ENCODE measurements at regions not wholly inside any gene's neighbourhood (a gene's known extent, or its start where the extent isn't known, plus 50 kb on each side); places are given as distances from the start of the nearest gene placed in this dataset.
A peak's percentile ranks its signal among the peaks of the same experiment; 100 is the strongest.

DNA sequence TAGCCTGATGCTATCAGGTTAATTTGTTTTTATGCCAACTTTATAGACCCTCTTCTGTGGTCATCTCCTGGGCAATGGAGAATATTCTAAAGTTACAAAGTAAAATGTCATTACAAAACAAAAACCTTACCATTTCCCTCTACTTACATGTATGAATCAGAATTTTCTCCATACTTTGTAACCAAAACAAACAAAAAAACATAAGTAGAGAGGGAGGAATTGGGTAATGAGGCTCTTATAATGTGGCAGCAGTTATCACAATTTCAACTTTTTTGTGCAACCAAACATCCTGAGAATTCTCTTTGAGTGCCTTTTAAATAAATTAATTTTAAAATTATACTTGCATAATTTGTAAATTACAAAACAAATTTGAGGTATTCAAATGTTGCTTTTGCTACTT lies 332.8 kb downstream of the TXNL1 start:
- no peak overlapping the region for H2AFZ ChIP-seq (ENCODE audit: low read length)
- DNase-seq (ENCODE audit: insufficient read length, low spot score, missing footprints), result no peak
- H3K4me3 ChIP-seq (ENCODE audit: insufficient read depth, low read length), result no peak overlapping the region
- no peaks in the 10 kb centered on the region for H3K36me3 ChIP-seq (ENCODE audit: insufficient read depth, low read length)
- H3K4me2 ChIP-seq (ENCODE audit: insufficient read depth, low read length), result no peak overlapping the region
- TF ChIP-seq, protein P1, sequence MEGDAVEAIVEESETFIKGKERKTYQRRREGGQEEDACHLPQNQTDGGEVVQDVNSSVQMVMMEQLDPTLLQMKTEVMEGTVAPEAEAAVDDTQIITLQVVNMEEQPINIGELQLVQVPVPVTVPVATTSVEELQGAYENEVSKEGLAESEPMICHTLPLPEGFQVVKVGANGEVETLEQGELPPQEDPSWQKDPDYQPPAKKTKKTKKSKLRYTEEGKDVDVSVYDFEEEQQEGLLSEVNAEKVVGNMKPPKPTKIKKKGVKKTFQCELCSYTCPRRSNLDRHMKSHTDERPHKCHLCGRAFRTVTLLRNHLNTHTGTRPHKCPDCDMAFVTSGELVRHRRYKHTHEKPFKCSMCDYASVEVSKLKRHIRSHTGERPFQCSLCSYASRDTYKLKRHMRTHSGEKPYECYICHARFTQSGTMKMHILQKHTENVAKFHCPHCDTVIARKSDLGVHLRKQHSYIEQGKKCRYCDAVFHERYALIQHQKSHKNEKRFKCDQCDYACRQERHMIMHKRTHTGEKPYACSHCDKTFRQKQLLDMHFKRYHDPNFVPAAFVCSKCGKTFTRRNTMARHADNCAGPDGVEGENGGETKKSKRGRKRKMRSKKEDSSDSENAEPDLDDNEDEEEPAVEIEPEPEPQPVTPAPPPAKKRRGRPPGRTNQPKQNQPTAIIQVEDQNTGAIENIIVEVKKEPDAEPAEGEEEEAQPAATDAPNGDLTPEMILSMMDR (IDR thresholded peaks at IDR 0.05; ENCODE audit: extremely low read depth, low read depth, low read length), result no peak
- no peaks in the 10 kb centered on the region for H3K79me2 ChIP-seq (ENCODE audit: insufficient read depth, low read length)
- H3K27me3 ChIP-seq (ENCODE audit: insufficient read depth, low read length), result no peaks in the 10 kb centered on the region
- no peaks in the 10 kb centered on the region for H3K9me3 ChIP-seq (ENCODE audit: low read depth, low read length)
- no peaks in the 10 kb centered on the region for H4K20me1 ChIP-seq (ENCODE audit: insufficient read depth, low read length)
- H3K27ac ChIP-seq (ENCODE audit: low read depth, low read length), result no peak overlapping the region
- H3K4me1 ChIP-seq (ENCODE audit: insufficient read depth, low read length), result no peaks in the 10 kb centered on the region

GRCh38 chr18:56302156-56302555 lies 336.2 kb downstream of the TXNL1 start:
- Histone ChIP-seq H4K20me1 (ENCODE audit: insufficient read depth, low read length) (no peaks in the 10 kb centered on the region), H3K27ac (ENCODE audit: low read depth, low read length) (no peak overlapping the region), H3K4me2 (ENCODE audit: insufficient read depth, low read length) (no peak overlapping the region), H3K9me3 (ENCODE audit: low read depth, low read length) (no peaks in the 10 kb centered on the region), H3K79me2 (ENCODE audit: insufficient read depth, low read length) (no peaks in the 10 kb centered on the region), H3K36me3 (ENCODE audit: insufficient read depth, low read length) (no peaks in the 10 kb centered on the region), H3K4me3 (ENCODE audit: insufficient read depth, low read length) (no peak overlapping the region), H2AFZ (ENCODE audit: low read length) (no peak overlapping the region), H3K4me1 (ENCODE audit: insufficient read depth, low read length) (peaks cover 7% of the 10 kb centered on the region), H3K27me3 (ENCODE audit: insufficient read depth, low read length) (no peaks in the 10 kb centered on the region)
- no peak for DNase-seq (ENCODE audit: insufficient read length, low spot score, missing footprints)
- TF ChIP-seq, protein P1 (IDR thresholded peaks at IDR 0.05; ENCODE audit: extremely low read depth, low read depth, low read length), result no peak

- TF ChIP-seq, protein P1 (IDR thresholded peaks at IDR 0.05; ENCODE audit: extremely low read depth, low read depth, low read length), result no peak
- DNase-seq (ENCODE audit: insufficient read length, low spot score, missing footprints), result no peak
- H3K4me2 ChIP-seq (ENCODE audit: insufficient read depth, low read length), result no peak overlapping the region
Measured at GRCh38 chr18:56299740-56300139, 338.7 kb downstream of the TXNL1 start.

DNA sequence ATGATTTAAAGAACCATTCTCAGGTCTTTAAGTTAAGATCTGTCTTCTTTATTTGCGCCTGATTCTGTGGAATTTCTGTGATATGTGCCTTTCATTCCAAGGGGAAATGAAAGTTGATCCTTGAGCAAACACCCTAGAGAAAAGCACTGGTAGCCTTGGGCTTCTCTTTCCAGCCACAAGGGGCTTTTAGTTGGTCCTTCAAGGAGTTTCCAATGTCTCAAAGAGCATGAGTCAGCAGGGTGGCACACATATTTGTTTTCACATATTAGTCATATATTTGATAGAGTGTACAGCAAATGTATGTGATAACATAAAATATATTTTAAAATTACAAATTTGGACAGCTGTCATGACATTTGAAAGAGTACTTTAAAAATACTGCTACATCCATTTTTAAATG lies 339.5 kb downstream of the TXNL1 start:
- no peak overlapping the region for H3K4me2 ChIP-seq (ENCODE audit: insufficient read depth, low read length)
- H3K79me2 ChIP-seq (ENCODE audit: insufficient read depth, low read length), result no peaks in the 10 kb centered on the region
- TF ChIP-seq, protein P1 (IDR thresholded peaks at IDR 0.05; ENCODE audit: extremely low read depth, low read depth, low read length), result peak; percentile 60
- no peak overlapping the region for H3K4me3 ChIP-seq (ENCODE audit: insufficient read depth, low read length)
- H3K27ac ChIP-seq (ENCODE audit: low read depth, low read length), result no peak overlapping the region
- H3K27me3 ChIP-seq (ENCODE audit: insufficient read depth, low read length), result no peaks in the 10 kb centered on the region
- no peaks in the 10 kb centered on the region for H3K36me3 ChIP-seq (ENCODE audit: insufficient read depth, low read length)
- H2AFZ ChIP-seq (ENCODE audit: low read length), result no peak overlapping the region
- H3K9me3 ChIP-seq (ENCODE audit: low read depth, low read length), result no peaks in the 10 kb centered on the region
- no peaks in the 10 kb centered on the region for H4K20me1 ChIP-seq (ENCODE audit: insufficient read depth, low read length)
- H3K4me1 ChIP-seq (ENCODE audit: insufficient read depth, low read length), result peaks cover 7% of the 10 kb centered on the region
- DNase-seq (ENCODE audit: insufficient read length, low spot score, missing footprints), result peak; percentile 84

More at GRCh38 chr18:56299740-56300139, 338.7 kb downstream of the TXNL1 start:
- H3K79me2 ChIP-seq (ENCODE audit: insufficient read depth, low read length), result no peaks in the 10 kb centered on the region
- no peaks in the 10 kb centered on the region for H3K27me3 ChIP-seq (ENCODE audit: insufficient read depth, low read length)
- peaks cover 7% of the 10 kb centered on the region for H3K4me1 ChIP-seq (ENCODE audit: insufficient read depth, low read length)
- no peaks in the 10 kb centered on the region for H4K20me1 ChIP-seq (ENCODE audit: insufficient read depth, low read length)
- no peaks in the 10 kb centered on the region for H3K9me3 ChIP-seq (ENCODE audit: low read depth, low read length)
- no peak overlapping the region for H2AFZ ChIP-seq (ENCODE audit: low read length)
- H3K36me3 ChIP-seq (ENCODE audit: insufficient read depth, low read length), result no peaks in the 10 kb centered on the region
- no peak overlapping the region for H3K4me3 ChIP-seq (ENCODE audit: insufficient read depth, low read length)
- no peak overlapping the region for H3K27ac ChIP-seq (ENCODE audit: low read depth, low read length)

All from osteoblast (primary cell).